NCI-H2196 (cell line): ENCODE measurements at regions not wholly inside any gene's neighbourhood (a gene's known extent, or its start where the extent isn't known, plus 50 kb on each side); places are given as distances from the start of the nearest gene placed in this dataset.

Source experiments
- DNase-seq: peaks from one replicate; lab custom pipeline; 2025; ENCODE audit not compliant: unreplicated experiment; lab: John Stamatoyannopoulos, UW

GRCh38 chr5:2278825-2279456 is 396.2 kb upstream of the IRX4 start:
- no peak for DNase-seq

GRCh38 chr5:2277886-2278285 is 395.2 kb upstream of the IRX4 start:
- no peak for DNase-seq

GRCh38 chr5:2276101-2276500 is 393.4 kb upstream of the IRX4 start:
- no peak for DNase-seq

- DNase-seq: no peak
Observed at GRCh38 chr5:2272755-2273154, 390.0 kb upstream of the IRX4 start.

GRCh38 chr5:2272039-2272438 is 389.3 kb upstream of the IRX4 start:
- no peak for DNase-seq

- DNase-seq: no peak
Observed at GRCh38 chr5:2271316-2271715, 388.6 kb upstream of the IRX4 start.

GRCh38 chr5:2270467-2270866 is 387.7 kb upstream of the IRX4 start:
- no peak for DNase-seq

GRCh38 chr5:2269656-2270055 is 386.9 kb upstream of the IRX4 start:
- no peak for DNase-seq

- DNase-seq: no peak
Observed at GRCh38 chr5:2267991-2268390, 385.3 kb upstream of the IRX4 start.

GRCh38 chr5:2266641-2267240 is 384.0 kb upstream of the IRX4 start:
- no peak for DNase-seq

- no peak for DNase-seq
Observed at GRCh38 chr5:2265341-2265740, 382.6 kb upstream of the IRX4 start.

GRCh38 chr5:2263763-2264162 is 381.0 kb upstream of the IRX4 start:
- no peak for DNase-seq

GRCh38 chr5:2262620-2263019 is 379.9 kb upstream of the IRX4 start:
- no peak for DNase-seq

- DNase-seq: no peak
Observed at GRCh38 chr5:2261004-2261703, 378.4 kb upstream of the IRX4 start.

GRCh38 chr5:2260211-2261003 is 377.7 kb upstream of the IRX4 start:
- no peak for DNase-seq

- DNase-seq: no peak
Observed at GRCh38 chr5:2259494-2260107, 376.9 kb upstream of the IRX4 start.

- no peak for DNase-seq
Observed at GRCh38 chr5:2258861-2259260, 376.1 kb upstream of the IRX4 start.

GRCh38 chr5:2257326-2258244 is 374.9 kb upstream of the IRX4 start:
- DNase-seq: no peak

GRCh38 chr5:2256691-2257280 is 374.1 kb upstream of the IRX4 start:
- DNase-seq: no peak
